ENCODE measurements at regions not wholly inside any gene's neighbourhood (a gene's known extent, or its start where the extent isn't known, plus 50 kb on each side); places are given as distances from the start of the nearest gene placed in this dataset.

DNA sequence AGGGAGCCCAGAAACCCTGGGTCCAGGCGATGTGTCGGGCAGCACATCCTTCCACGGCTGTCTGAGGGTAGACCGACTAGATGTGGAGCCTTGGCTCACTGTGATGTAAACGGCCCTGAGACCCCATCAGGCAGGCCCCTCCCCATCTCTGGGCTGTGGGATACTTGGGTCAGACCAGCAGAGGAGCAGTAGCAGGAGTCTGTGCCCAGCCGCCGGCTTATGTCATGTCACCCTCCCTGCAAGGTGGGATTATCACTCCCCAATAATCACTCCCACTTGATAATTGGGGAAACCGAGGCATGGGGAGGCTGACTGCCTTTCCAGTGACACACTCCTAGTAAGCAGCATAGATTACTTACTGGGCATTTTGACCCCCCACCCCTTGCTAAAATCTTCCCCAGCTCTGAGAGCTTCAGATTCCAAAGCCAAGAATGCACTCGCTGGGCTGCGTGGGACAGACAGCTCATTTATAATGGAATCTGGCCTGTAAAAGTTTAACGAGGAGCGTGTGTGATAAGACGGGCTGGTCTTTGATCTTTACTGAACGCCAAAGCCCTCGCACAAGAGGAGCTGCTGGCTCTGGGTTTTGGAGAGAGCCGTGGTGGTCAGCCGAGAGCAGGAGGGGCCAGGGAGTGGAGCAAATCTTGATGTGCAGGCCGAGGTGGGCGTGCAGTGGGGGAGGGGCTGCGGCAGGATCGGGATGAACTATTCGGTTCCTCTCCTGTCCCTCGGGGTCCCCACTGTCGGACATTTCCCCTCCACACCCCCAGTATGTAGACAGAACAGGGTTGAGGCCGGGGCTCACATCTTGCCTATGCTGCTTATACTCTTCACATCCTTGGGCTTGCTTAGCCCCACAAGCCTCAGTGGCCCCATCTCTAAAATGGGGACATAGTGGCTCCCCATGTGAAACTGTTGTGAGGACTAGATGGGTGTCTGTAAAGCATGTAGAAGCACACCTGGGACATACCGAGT, 200.0 kb downstream of the GLI2 start:
- TF ChIP-seq, protein P1, sequence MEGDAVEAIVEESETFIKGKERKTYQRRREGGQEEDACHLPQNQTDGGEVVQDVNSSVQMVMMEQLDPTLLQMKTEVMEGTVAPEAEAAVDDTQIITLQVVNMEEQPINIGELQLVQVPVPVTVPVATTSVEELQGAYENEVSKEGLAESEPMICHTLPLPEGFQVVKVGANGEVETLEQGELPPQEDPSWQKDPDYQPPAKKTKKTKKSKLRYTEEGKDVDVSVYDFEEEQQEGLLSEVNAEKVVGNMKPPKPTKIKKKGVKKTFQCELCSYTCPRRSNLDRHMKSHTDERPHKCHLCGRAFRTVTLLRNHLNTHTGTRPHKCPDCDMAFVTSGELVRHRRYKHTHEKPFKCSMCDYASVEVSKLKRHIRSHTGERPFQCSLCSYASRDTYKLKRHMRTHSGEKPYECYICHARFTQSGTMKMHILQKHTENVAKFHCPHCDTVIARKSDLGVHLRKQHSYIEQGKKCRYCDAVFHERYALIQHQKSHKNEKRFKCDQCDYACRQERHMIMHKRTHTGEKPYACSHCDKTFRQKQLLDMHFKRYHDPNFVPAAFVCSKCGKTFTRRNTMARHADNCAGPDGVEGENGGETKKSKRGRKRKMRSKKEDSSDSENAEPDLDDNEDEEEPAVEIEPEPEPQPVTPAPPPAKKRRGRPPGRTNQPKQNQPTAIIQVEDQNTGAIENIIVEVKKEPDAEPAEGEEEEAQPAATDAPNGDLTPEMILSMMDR (conservative IDR thresholded peaks at IDR 0.05 in 1 of 2, IDR thresholded peaks at IDR 0.05 in 1 of 2; ENCODE audit: extremely low read depth in 1 of 2, insufficient read depth in 1 of 2, low read depth in 1 of 2, low read length in 2 of 2), result no peak
- TF ChIP-seq EZH2 (IDR thresholded peaks at IDR 0.05; ENCODE audit: borderline replicate concordance, low read length), result no peak

Data from mammary epithelial cell (primary cell).